ENCODE measurements at regions not wholly inside any gene's neighbourhood (a gene's known extent, or its start where the extent isn't known, plus 50 kb on each side); places are given as distances from the start of the nearest gene placed in this dataset.

DNA sequence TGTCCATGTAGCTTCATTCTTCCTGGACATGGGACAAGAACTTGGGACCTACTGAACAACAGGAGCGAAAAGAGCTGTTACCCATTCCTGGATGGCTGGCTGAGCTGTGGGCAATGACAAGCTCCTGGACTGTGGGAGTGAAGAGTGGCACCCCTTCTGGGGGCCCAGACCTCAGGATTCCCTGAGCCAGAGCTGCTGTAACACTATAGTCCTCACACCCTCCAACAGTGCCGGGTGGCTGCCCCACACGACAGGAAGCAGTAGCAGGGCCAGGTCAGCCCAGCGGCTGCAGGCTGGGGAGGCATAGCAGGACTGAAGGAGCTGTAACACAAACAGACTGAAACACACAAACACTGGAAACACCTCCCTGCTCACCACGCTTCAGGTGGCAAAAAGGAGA, 169.7 kb upstream of the IRX2 start:
- H3K36me3 ChIP-seq (ENCODE audit: control insufficient read depth, insufficient read depth, low read length), result no peaks in the 10 kb centered on the region
- DNase-seq (ENCODE audit: low read depth in 2 of 2), result no peak
- H3K27me3 ChIP-seq (ENCODE audit: control insufficient read depth, insufficient read depth, low read length), result no peaks in the 10 kb centered on the region
- H3K27ac ChIP-seq (ENCODE audit: insufficient read depth, low read length), result no peak overlapping the region
- H3K9me3 ChIP-seq (ENCODE audit: control insufficient read depth, insufficient read depth, low read depth, low read length), result no peaks in the 10 kb centered on the region
- H3K4me2 ChIP-seq (ENCODE audit: extremely low read depth, insufficient read depth, low read length), result no peak overlapping the region
- no peaks in the 10 kb centered on the region for H3K79me2 ChIP-seq (ENCODE audit: control insufficient read depth, insufficient read depth, low read length)
- no peak overlapping the region for H2AFZ ChIP-seq (ENCODE audit: low read length)
- TF ChIP-seq EZH2 (IDR thresholded peaks at IDR 0.05; ENCODE audit: low read length, missing control alignments), result no peak
- no peak for TF ChIP-seq CTCF (conservative IDR thresholded peaks at IDR 0.05 in 1 of 2, IDR thresholded peaks at IDR 0.05 in 1 of 2; ENCODE audit: low read depth in 1 of 2, low read length in 2 of 2)
- H3K4me3 ChIP-seq (replicated peaks in 1 of 4; ENCODE audit: control extremely low read depth in 1 of 4, insufficient read depth in 1 of 4, low read depth in 3 of 4, low read length in 4 of 4), result no peak overlapping the region
- no peaks in the 10 kb centered on the region for H4K20me1 ChIP-seq (ENCODE audit: control insufficient read depth, extremely low read depth, insufficient read depth, low read length)
- H3K4me1 ChIP-seq (ENCODE audit: control insufficient read depth, extremely low read depth, insufficient read depth, low read length), result no peaks in the 10 kb centered on the region
- no peak overlapping the region for H3K9ac ChIP-seq (ENCODE audit: insufficient read depth, low read length)

DNA sequence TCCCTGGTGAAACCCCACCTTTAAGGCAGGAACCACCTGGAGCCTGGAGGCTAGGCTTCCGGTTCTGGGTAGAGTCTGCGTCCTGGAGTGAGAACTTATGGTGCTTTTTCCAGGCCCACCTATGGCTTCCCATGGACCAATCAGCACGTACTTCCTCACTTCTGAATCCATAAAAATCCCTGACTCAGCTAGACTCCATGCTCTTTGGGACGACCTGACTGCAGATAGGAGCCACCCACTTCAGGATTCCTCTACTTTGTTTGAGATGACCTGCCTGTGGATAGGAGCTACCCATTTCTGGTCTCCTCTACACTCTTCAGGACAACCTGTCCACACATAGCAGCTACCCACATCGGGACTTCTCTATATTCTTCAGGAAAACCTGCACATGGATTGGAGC, 168.8 kb upstream of the IRX2 start:
- no peaks in the 10 kb centered on the region for H3K27me3 ChIP-seq (ENCODE audit: control insufficient read depth, insufficient read depth, low read length)
- no peak overlapping the region for H3K9ac ChIP-seq (ENCODE audit: insufficient read depth, low read length)
- H3K4me3 ChIP-seq (replicated peaks in 1 of 4; ENCODE audit: control extremely low read depth in 1 of 4, insufficient read depth in 1 of 4, low read depth in 3 of 4, low read length in 4 of 4), result no peak overlapping the region
- no peaks in the 10 kb centered on the region for H3K36me3 ChIP-seq (ENCODE audit: control insufficient read depth, insufficient read depth, low read length)
- no peak for DNase-seq (ENCODE audit: low read depth in 2 of 2)
- TF ChIP-seq CTCF (conservative IDR thresholded peaks at IDR 0.05 in 1 of 2, IDR thresholded peaks at IDR 0.05 in 1 of 2; ENCODE audit: low read depth in 1 of 2, low read length in 2 of 2) (no peak), EZH2 (IDR thresholded peaks at IDR 0.05; ENCODE audit: low read length, missing control alignments) (no peak)
- no peaks in the 10 kb centered on the region for H4K20me1 ChIP-seq (ENCODE audit: control insufficient read depth, extremely low read depth, insufficient read depth, low read length)
- H3K4me2 ChIP-seq (ENCODE audit: extremely low read depth, insufficient read depth, low read length), result no peak overlapping the region
- H3K27ac ChIP-seq (ENCODE audit: insufficient read depth, low read length), result no peak overlapping the region
- no peaks in the 10 kb centered on the region for H3K4me1 ChIP-seq (ENCODE audit: control insufficient read depth, extremely low read depth, insufficient read depth, low read length)
- no peak overlapping the region for H2AFZ ChIP-seq (ENCODE audit: low read length)
- H3K79me2 ChIP-seq (ENCODE audit: control insufficient read depth, insufficient read depth, low read length), result no peaks in the 10 kb centered on the region
- no peaks in the 10 kb centered on the region for H3K9me3 ChIP-seq (ENCODE audit: control insufficient read depth, insufficient read depth, low read depth, low read length)

GRCh38 chr5:2919310-2920018, 168.0 kb upstream of the IRX2 start:
- Histone ChIP-seq H3K4me3 (replicated peaks in 1 of 4; ENCODE audit: control extremely low read depth in 1 of 4, insufficient read depth in 1 of 4, low read depth in 3 of 4, low read length in 4 of 4) (no peak overlapping the region), H4K20me1 (ENCODE audit: control insufficient read depth, extremely low read depth, insufficient read depth, low read length) (no peaks in the 10 kb centered on the region), H3K4me1 (ENCODE audit: control insufficient read depth, extremely low read depth, insufficient read depth, low read length) (no peaks in the 10 kb centered on the region), H2AFZ (ENCODE audit: low read length) (no peak overlapping the region), H3K79me2 (ENCODE audit: control insufficient read depth, insufficient read depth, low read length) (no peaks in the 10 kb centered on the region), H3K27me3 (ENCODE audit: control insufficient read depth, insufficient read depth, low read length) (no peaks in the 10 kb centered on the region), H3K4me2 (ENCODE audit: extremely low read depth, insufficient read depth, low read length) (no peak overlapping the region), H3K27ac (ENCODE audit: insufficient read depth, low read length) (no peak overlapping the region), H3K9ac (ENCODE audit: insufficient read depth, low read length) (no peak overlapping the region), H3K9me3 (ENCODE audit: control insufficient read depth, insufficient read depth, low read depth, low read length) (no peaks in the 10 kb centered on the region), H3K36me3 (ENCODE audit: control insufficient read depth, insufficient read depth, low read length) (no peaks in the 10 kb centered on the region)
- DNase-seq (ENCODE audit: low read depth in 2 of 2), result no peak
- TF ChIP-seq CTCF (conservative IDR thresholded peaks at IDR 0.05 in 1 of 2, IDR thresholded peaks at IDR 0.05 in 1 of 2; ENCODE audit: low read depth in 1 of 2, low read length in 2 of 2), result no peak
- TF ChIP-seq EZH2 (IDR thresholded peaks at IDR 0.05; ENCODE audit: low read length, missing control alignments), result no peak
